Adrenal gland (tissue), 5 donors: ENCODE measurements at regions not wholly inside any gene's neighbourhood (a gene's known extent, or its start where the extent isn't known, plus 50 kb on each side); places are given as distances from the start of the nearest gene placed in this dataset.

Source experiments
- CTCF ChIP-seq, 6 experiments: fragments of 450-650 bp in 4 of 6; fragments of 200-600 bp in 2 of 6; sonication (generic) in 1 of 6; IDR thresholded peaks; 1 replicate in 5 of 6; 2 replicates in 1 of 6; pipeline versions ENCODE4 v1.5.1 to v1.8.0; 2016 to 2021; ENCODE audit warnings: antibody characterized with exemption in 6 of 6, mild to moderate bottlenecking in 2 of 6, moderate library complexity in 1 of 6
- POLR2A ChIP-seq, 2 donors: fragments of 450-650 bp; IDR thresholded peaks; one replicate each; pipeline ENCODE4 v1.6.1; 2017; ENCODE audit warnings: antibody characterized with exemption in 2 of 2, mild to moderate bottlenecking in 2 of 2, moderate library complexity in 1 of 2
- donor health status: DM: no; HTN: no; CAD: no.

- no peak for TF ChIP-seq CTCF (IDR thresholded peaks at IDR 0.05)
- TF ChIP-seq POLR2A (IDR thresholded peaks at IDR 0.05): no peak
Observed at GRCh38 chr15:93165734-93166470, 76.9 kb upstream of the RGMA start.
